Activated gamma-delta T cell (primary cell): ENCODE measurements at regions not wholly inside any gene's neighbourhood (a gene's known extent, or its start where the extent isn't known, plus 50 kb on each side); places are given as distances from the start of the nearest gene placed in this dataset.
"Not testable (repeated sequence)": the region's sequence is repeated elsewhere in the genome, so short reads cannot be mapped to it uniquely, and the experiment has no call there.

Experiments
- DNase-seq: peaks from one replicate; lab custom pipeline; 2025; lab: John Stamatoyannopoulos, UW

DNA sequence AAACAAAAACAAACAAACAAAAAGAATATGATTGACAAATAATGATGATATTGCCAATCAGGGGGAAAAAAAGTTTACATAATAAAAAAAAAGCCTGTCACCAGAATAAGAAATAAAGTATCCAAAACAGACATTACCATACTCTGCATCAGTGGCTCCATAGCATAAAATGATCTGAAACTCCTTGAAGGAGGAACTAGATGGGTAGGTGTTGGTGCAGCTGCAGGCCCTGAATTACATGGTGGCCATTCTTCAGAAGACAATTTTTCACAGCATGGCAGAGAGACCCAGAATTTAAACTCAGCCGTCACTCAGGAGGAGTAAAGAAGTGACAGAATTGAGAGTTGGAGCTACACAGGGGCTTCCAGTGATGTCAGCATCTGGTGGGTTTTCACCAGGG is 60.2 kb downstream of the GLUL start:
- DNase-seq: no peak

DNA sequence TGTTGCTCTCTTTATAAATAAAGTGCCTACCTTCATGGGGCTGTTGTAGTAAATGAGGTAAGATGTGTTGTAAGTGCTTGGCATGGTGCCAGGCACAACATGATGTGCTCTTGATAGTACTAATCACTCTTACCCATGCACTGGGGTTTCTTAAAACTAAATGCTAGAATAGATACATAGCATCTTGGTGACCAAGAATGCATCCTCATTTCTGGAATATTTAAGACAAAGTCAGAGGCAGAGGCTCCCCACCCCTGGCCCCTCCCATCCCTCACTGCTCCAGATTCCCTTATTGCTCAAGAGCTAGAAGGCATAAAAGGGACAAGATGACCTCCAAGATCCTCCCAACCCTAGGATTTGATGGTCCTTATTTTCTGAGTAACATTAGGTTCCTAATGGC is 61.3 kb downstream of the GLUL start:
- no peak for DNase-seq

DNA sequence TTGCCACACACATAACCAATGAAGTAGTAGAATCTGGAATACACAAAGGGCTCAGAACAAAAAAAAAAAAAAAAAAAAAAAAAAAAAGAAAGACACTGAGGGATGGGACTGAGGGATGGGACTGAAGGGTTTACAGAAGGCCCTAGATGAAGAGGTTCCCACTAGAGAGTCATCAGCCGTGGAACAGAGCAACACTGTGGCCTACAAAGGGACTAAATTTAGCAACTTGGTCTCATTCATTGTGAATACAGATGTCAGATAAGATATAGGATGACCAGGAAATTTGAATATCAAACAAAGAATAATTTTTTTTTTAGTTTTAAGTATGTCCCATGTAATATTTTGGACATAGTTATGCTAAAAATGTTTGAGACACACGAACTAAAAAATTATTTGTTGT is 62.1 kb downstream of the GLUL start:
- no peak for DNase-seq

DNA sequence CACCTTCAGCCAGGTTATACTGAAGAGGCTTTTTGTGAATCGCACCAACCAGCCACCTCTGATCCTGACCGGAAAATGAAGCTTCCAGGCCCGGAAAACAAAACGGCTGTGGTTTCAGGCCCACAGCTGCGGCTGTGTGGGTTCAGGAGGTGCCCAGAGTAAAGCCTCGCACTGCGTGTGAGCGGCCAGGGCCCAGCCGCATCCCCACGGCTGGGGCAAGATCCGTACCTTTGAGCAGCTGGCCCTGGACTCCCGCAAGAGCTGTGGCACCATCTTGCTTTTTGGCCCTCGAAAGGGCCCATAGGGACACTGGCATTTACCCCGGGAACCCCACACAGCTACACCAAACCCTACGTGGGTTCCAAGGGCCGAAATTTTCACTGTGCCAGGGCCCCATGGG is 63.0 kb downstream of the GLUL start:
- no peak for DNase-seq

DNA sequence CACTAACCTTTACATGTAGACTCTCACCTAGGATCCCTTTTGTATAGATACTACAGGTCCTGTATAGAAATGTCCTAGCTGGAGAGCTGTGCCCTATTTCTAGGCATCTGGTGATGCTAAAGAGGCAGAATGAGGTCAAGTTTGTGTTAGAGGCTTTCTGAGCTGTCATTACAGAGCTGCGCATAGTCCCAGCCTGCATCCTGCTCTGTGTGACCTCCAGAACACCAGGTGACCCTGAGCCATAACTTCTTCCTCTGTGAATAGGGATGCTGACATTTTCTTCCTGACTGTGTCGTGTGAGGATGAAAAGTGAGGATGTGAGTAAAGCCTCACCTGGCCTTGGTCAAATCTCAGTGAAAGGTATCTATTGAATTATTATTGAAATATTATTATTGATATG is 66.3 kb downstream of the GLUL start:
- DNase-seq: no peak

DNA sequence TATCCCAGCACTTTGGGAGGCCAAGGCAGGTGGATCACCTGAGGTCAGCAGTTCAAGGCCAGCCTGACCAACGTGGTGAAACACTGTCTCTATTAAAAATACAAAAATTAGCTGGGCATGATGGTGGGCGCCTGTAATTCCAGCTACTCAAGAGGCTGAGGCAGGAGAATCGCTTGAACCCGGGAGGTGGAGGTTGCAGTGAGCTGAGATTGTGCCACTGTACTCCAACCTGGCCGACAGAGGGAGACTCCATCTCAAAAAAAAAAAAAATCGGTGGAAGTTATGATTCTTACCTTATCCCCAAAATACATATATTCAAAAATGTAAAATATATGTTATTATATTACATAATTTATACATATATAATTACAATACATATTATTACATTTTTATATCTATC is 70.1 kb downstream of the GLUL start:
- DNase-seq: not testable (repeated sequence)

DNA sequence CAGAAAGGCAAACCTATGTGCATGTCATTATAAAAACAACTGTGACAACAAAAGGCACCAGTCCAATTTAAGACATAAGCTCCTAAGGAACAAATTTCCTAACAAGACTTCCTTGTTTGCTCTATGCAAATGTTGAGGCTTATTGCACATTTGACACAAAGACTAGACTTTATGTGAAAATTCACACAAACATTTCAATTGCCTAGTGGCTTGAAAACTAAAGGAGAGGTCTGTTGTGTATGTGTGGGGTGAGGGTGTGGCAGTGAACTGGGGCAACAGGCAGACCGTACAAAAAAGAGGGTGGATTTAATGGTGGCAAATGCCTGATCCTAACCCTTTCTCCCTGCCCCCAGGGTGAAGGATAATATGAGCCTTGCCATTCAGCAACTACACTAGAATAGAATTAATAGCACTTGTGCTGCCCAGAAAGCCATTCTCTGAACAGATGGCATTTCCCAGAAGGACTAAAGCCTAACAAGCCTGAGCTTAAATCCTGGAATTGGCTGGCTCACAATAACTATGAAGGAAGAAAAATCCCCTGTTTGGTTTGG is 73.9 kb downstream of the GLUL start:
- DNase-seq: no peak

DNA sequence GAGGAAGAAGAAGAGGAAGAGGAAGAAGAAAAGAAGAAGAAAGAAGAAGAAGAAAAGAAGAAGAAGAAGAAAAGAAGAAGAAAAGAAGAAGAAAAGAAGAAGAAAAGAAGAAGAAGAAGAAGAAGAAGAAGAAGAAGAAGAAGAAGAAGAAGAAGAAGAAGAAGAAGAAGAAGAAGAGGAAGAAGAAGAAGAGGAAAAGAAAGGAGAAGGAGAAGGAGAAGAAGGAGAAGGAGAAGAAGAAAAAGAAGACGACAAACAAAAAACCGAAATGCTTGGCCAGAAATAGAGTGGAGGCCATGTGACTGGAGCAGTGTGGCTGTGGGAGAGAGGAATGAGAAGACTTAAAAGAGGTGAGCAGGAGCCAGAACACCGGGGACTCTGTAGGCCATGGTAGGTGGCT is 75.1 kb downstream of the GLUL start:
- DNase-seq: not testable (repeated sequence)

DNA sequence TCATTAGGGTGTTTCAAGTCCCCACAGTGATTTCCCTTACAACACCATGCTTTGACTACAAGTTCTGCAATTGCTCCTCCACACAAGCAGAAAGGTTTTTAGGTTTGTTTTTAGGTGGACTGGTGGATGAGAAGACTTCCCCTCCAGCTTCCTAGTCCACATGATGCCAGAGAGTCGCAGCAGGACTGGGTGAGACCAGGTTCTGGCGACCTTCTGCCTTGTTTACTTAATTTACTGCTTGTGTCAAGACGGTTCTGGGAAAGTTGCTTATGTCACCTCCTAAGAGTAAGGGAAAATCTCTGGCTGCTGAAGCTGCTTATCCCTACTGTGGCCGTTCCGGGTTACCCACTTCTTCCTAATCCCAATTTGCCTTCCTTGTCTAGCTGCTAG is 76.4 kb downstream of the GLUL start:
- DNase-seq: no peak

DNA sequence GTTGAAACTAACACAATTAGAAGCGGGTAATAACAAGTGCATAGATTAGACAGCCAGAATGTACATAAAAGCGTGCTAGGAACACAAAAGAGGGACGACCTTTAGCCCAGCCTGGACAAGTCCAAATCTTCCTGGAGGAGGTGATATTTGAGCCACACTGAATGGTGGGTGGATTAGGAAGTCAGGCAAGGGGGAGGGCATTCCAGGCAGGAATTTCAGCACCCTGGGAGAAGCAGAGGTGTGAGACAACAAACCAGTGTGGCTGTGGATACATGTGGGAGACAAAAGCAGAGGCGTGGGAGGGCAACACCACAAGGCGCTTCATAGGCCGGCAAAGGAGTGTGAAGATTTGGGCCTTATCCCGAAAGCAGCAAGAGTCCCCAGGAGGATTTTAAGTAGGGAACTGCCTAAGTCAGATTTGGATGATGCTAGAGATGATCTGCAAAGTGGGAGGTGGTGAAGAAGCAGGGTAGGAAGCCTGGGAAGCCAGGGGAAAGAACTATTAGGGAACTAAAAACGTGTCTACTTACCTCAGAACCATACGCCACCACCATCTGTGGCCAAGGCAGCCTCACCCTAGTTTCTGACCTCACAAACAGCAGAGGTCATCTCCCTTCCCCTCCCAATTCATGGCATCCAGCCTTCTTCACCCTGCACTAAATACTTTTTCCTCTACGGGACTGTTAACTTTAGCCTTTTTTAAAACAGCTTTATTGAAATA is 81.8 kb downstream of the GLUL start:
- DNase-seq: no peak

DNA sequence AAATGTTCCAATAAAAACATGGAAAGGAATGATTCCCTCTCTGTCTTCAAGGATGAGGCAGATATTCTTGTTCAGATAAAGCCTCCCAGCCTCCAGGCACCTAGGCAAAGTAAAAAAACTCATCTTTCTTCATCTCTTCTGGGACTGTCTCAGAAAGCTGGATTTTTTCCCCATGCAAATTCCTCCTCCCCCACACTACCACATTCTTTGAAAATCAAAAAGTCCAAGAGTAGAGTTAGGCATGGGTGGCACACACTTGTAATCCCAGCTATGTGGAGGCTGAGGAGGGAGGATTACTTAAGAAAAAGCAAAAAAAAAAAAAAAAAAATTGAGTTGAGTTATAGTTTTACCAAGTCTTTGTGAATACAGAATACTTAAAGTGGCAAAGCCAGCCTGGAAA is 82.8 kb downstream of the GLUL start:
- DNase-seq: no peak

DNA sequence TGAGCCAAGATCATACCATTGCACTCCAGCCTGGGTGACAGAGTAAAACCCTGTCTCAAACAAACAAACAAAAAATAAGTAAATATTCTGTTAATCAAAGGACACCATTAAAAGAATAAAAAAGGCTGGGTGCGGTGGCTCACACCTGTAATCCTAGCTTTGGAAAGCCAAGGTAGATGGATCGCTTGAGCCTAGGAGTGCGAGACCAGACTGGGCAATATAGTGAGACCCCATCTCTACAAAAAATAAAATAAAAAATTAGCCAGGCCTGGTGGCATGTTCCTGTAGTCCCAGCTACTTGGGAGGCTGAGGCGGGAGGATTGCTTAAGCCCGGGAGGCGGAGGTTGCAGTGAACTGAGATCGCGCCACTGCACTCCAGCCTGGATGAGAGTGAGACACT is 84.1 kb downstream of the GLUL start:
- not testable (repeated sequence) for DNase-seq

DNA sequence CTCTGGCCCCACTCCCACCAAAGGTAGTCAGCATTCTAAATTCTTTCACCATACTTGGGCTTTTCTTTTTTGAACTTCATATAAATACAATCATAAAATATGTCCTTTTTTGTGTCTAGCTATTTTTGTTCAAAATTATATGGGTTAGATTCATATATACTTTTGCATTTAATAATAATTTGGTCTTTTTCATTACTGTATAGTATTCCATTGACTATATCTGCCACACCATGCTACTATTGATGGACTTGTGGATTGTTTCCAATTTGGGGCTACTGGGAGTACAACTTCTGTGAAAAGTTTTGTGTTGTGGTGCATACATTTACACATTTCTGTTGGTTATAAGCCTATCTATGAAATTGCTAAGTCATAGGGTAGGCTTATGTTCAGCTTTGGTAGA is 85.7 kb downstream of the GLUL start:
- DNase-seq: no peak

DNA sequence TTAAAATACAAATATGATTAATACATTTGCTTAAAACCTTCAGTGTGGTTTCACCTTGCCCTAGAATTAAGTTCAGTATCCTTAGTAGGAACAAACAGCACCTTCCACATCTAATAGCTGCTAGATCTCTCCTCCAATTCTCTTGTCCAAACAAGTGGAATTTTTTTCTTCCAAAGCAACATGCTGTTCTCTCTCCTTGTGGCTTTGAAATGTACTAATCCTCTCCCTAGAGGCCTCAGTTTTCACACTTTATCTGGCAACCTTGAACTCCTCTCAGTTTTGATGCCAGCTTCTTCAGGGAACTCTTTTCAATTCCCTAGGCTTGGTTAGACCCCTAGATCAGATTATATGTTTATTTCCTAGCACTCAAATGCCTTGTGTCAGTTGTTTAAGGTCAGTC is 87.0 kb downstream of the GLUL start:
- no peak for DNase-seq

DNA sequence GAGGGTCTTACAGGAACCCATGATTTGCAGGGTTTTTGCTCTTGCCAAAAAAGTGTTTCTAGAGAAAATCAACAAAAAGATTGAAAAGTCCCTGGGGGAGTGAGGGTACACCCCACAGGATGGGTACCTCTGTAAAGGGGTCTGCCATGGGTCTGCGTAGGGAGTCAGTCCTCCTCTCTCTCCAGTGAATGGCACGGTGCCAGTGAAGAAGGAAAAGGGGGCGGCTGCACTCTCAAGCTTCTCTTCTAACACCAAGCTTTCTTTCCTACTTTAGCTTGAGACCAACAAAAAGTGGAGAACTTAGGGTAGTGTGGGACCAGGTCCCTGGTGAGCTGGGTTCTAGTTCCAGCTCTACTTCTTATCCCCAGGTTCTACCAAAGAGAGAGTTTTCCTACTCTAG is 87.4 kb downstream of the GLUL start:
- no peak for DNase-seq

DNA sequence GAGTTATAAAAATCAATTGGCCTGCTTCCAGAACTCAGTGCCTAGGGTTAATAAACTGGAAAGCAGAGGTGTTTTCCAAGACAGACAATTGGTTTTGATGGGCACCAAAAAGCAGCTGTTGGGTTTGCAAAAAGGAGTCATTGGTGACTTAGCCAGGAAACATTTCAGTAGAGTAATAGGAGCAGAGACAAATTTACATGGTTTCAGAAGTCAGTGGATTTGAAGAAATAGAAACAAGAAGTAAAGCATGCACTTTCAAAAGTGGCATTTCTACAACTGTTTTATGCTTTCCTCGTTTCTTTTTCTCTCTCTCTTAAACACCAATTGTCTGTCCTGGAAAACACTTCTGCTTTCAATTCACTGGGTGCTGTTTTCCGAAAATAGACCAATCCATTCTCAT is 87.8 kb downstream of the GLUL start:
- DNase-seq: no peak

DNA sequence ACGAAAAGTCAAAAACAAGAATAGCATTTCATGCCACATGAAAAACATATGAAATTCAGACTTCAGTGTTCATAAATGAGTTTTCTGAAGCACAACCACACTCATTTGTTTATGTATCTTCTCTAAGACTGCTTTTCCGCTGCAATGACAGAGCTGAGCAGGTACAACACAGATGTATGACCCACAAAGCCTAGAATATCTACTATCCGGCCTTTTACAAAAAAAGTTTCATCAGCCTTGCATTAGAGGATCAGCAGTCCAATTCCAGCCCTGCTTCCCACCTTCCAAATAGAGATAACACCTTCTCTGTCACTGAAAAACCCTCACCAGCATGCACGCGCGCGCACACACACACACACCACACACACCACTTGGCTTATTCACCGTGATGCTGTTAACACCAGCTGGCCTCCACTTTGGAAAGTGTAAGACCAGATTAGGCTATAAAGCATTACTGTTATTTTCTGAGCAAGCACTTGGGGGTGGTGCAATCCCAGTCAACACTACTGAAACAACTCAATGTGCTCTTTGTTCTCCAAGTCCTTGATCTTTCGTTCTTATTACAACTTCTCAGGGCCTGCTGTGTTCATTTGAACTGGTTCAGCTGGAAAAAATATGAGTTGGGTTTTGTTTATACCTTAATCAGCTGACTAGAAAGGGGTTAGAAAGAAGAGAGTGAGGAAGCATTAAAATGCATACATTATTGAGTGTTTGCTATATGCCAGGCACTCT is 90.0 kb downstream of the GLUL start:
- no peak for DNase-seq

DNA sequence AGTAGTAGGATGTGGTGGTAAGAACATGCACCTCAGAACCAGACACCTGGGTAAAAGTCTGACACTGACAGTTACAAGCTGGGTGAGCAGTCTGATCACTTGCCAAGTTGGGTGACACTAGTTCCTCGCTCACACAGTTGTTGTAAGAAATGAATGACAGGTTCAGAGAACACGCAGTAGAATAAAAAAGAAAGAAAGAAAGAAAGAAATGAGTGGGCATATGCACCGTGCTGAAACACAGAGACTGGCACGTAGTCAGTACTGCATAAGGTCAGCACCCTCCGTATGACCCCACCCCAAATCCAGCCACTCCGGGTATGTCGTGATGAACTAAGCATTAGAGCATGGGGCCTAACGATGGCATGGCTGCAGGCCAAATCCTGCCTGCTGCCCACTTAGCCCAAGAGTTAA is 90.6 kb downstream of the GLUL start:
- DNase-seq: no peak

DNA sequence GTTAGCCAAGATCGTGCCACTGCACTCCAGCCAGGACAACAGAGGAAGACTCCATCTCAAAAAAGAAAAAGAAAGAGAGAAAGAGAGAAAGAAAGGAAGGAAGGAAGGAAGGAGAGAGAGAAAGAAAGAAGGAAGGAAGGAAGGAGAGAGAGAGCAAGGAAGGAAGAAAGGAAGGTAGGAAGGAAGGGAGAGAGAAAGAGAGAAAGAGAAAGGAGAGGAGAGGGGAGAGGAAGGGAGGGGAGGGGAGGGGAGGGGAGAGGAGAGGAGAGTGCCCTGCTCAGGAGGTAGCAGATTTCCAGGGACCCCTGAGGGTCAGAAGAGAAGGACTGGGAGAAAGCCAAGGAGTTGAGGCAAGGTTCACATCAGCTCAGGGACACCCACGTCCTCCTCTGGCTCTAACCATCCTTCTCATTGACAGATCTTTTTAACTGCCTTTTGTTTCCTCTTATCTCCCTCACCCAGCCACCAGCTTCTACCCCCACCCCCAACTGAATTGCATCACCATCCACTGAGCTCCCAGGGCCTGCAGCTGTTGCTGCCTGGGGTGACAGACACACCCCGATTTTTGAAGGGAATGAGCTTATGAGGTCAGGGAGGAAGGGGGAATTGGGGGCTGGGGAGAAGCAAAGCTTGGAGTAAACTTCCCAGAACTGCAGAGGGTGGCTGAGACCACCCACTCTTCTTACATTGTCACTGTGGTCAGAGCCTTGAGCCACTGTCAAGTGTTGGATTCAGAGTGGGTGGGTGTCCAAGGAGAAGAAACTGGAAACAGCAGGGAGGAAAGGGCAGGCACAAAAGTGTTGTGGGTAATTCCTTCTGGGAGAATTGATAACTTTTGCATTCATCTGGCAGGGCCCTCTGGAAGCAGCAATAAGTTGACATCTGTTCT is 91.6 kb downstream of the GLUL start:
- DNase-seq: no peak

DNA sequence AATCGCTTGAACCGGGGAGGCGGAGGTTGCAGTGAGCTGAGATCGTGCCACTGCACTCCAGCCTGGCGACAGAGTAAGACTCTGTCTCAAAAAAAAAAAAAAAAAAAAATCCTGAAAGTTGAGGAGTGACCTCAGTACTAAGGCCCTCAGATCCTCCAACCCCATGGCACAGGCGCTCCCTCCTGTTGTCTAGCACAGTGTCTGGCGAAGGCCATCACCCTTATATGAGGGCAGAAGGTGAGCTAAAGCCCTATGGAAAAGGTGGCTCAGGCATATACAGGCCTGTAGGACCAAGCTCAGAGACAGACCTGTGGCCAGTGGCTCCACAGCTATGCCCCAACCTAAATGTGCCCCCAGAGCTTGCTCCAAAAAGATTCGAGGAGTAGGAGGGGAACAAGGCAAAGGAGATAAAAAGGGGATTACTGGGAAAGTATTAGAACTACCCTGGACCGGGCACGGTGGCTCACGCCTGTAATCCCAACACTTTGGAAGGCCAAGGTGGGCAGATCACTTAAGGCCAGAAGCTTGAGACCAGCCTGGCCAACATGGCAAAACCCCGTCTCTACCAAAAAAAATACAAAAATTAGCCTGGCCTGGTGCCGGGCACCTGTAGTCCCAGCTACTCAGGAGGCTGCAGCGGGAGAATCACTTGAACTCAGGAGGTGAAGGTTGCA is 92.4 kb downstream of the GLUL start:
- DNase-seq: not testable (repeated sequence)

DNA sequence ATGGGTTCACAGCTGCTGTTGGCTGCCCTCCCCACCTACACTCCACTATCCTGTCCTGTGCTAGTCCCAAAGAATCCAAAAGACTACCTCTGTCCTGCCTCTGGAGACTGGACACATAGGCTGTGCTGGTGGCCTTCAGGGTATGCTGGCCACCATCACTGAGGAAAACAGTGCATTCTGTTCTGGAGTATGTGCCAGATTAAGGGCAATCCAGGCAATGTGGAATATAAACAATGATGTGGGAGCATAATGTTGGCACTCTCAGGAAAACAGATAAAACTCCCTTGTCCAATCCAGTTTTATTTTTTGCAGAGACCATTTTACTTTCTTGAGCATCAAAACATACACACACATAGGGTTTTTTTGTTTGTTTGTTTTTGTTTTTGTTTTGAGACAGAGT is 94.3 kb downstream of the GLUL start:
- DNase-seq: no peak

DNA sequence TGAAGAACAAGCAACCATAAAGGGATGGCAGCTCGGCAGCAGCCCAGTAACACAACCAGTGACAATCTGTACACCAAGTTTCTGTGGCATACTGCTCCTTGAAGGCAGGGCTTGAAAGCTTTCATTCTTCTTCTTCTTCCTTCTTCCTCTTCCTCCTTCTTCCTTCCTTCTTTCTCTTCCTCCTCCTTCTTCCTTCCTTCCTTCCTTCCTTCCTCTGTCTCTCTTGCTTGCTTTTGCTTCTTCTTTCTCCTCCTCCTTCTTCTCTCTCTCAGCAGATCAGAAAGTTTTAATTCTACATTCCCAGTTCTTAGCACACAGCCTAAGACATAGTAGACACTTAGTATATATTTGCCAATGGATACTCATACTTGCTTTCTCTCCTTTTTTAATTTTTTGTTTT is 95.9 kb downstream of the GLUL start:
- no peak for DNase-seq
